ENCODE measurements at regions not wholly inside any gene's neighbourhood (a gene's known extent, or its start where the extent isn't known, plus 50 kb on each side); places are given as distances from the start of the nearest gene placed in this dataset.

- no peaks in the 10 kb centered on the region for H3K36me3 ChIP-seq (replicated peaks in 1 of 2; ENCODE audit: insufficient read depth in 1 of 2, low read depth in 2 of 2)
- DNase-seq: no peak
- peaks cover 2% of the 10 kb centered on the region for H3K4me1 ChIP-seq
- no peak for TF ChIP-seq POLR2A (IDR thresholded peaks at IDR 0.05)
- no peak overlapping the region for H3K27ac ChIP-seq
- WGBS, 2 donors: 87 to 98% methylated on average over 7 of the region's 7 CpGs
- H3K27me3 ChIP-seq: no peaks in the 10 kb centered on the region
- intact Hi-C loops (cut with DNase I): loop anchor here (5.0 kb wide), 1 partner anchor 59 kb away; no protein-coding TSS in a partner anchor
- H3K9me3 ChIP-seq: no peaks in the 10 kb centered on the region
- no peak for ATAC-seq
- H3K4me3 ChIP-seq: no peak overlapping the region
These were observed 87.0 kb downstream of the IRF2BPL start for GRCh38 chr14:76941544-76941943.

GRCh38 chr14:76940021-76940760, 88.3 kb downstream of the IRF2BPL start:
- Histone ChIP-seq H3K36me3 (replicated peaks in 1 of 2; ENCODE audit: insufficient read depth in 1 of 2, low read depth in 2 of 2) (no peaks in the 10 kb centered on the region), H3K4me1 (no peaks in the 10 kb centered on the region), H3K27me3 (no peaks in the 10 kb centered on the region), H3K27ac (no peak overlapping the region), H3K4me3 (no peak overlapping the region), H3K9me3 (no peaks in the 10 kb centered on the region)
- 92 to 93% methylated on average over 7 to 8 of the region's 8 CpGs for WGBS, 2 donors
- TF ChIP-seq POLR2A (IDR thresholded peaks at IDR 0.05): no peak
- TF ChIP-seq CTCF (IDR thresholded peaks at IDR 0.05): no peak
- ATAC-seq (no peak), DNase-seq (no peak)
- intact Hi-C loops (cut with DNase I): loop anchor here (5.0 kb wide), 1 partner anchor 58 kb away; no protein-coding TSS in a partner anchor

GRCh38 chr14:76939015-76939742, 89.3 kb downstream of the IRF2BPL start:
- no peak for ATAC-seq
- no peak for DNase-seq
- intact Hi-C loops (cut with DNase I): no loop called here

GRCh38 chr14:76938092-76938500, 90.4 kb downstream of the IRF2BPL start:
- H3K27ac ChIP-seq: no peak overlapping the region
- H3K4me3 ChIP-seq: no peak overlapping the region
- 84 to 86% methylated on average over 3 of the region's 3 CpGs for WGBS, 2 donors

More at GRCh38 chr14:76939015-76939742, 89.3 kb downstream of the IRF2BPL start:
- Histone ChIP-seq H3K36me3 (replicated peaks in 1 of 2; ENCODE audit: insufficient read depth in 1 of 2, low read depth in 2 of 2) (no peaks in the 10 kb centered on the region), H3K4me1 (no peaks in the 10 kb centered on the region), H3K4me3 (no peak overlapping the region), H3K27me3 (no peaks in the 10 kb centered on the region), H3K9me3 (no peaks in the 10 kb centered on the region), H3K27ac (no peak overlapping the region)
- TF ChIP-seq POLR2A (IDR thresholded peaks at IDR 0.05) (no peak), CTCF (IDR thresholded peaks at IDR 0.05) (no peak)
- 83 to 84% methylated on average over 10 of the region's 10 CpGs for WGBS, 2 donors

More at GRCh38 chr14:76938092-76938500, 90.4 kb downstream of the IRF2BPL start:
- DNase-seq (no peak), ATAC-seq (no peak)
- intact Hi-C loops (cut with DNase I): no loop called here
- no peaks in the 10 kb centered on the region for H3K4me1 ChIP-seq
- H3K27me3 ChIP-seq: no peaks in the 10 kb centered on the region
- no peaks in the 10 kb centered on the region for H3K36me3 ChIP-seq (replicated peaks in 1 of 2; ENCODE audit: insufficient read depth in 1 of 2, low read depth in 2 of 2)
- no peak for TF ChIP-seq CTCF (IDR thresholded peaks at IDR 0.05)
- no peak for TF ChIP-seq POLR2A (IDR thresholded peaks at IDR 0.05)
- H3K9me3 ChIP-seq: no peaks in the 10 kb centered on the region

All from body of pancreas (tissue), 4 donors.